ENCODE measurements at regions not wholly inside any gene's neighbourhood (a gene's known extent, or its start where the extent isn't known, plus 50 kb on each side); places are given as distances from the start of the nearest gene placed in this dataset.

DNA sequence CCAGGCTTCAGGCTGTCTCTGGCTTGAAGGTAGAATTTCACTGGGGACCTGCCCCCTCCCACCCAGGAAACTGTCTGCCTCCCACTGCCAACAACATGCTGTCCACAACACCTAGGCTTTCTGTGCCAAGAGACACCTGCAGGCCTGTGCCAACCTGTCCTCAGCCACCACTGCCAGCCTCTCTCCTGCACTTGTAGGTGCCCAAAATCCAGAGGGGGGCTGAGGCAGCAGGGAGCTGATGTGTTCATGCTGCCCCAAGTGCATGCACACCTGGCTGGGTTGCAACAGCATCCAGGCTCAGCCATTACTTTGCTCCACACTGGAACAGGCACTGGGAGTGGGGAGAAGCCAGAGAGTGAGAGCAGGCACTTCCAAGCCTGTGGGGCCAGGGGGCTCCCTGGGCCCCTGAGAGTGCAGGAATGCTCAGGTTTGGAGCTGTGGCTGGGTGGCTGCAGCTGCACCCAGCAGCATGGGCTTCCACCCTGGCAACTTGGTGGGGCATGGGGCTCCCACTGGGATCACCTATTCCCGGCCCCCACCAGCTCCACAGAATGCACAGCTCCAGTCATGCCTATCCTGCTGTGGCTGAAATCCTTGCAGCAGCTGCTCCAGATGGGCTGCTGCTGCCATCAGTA is 218.1 kb upstream of the OBI1 start:
- no peak for TF ChIP-seq KDM4A (IDR thresholded peaks at IDR 0.05; ENCODE audit: low read depth, low read length, severe bottlenecking)
- no peak for TF ChIP-seq BRCA1 (IDR thresholded peaks at IDR 0.05; ENCODE audit: low read depth, low read length)
- no peak for TF ChIP-seq CHD2 (IDR thresholded peaks at IDR 0.05; ENCODE audit: low read length)
- no peak for TF ChIP-seq TCF12 (IDR thresholded peaks at IDR 0.05; ENCODE audit: low read depth, low read length)
- Histone ChIP-seq H3K14ac (ENCODE audit: insufficient read length) (no peak overlapping the region), H3K4me2 (ENCODE audit: insufficient read depth in 1 of 2, low read depth in 2 of 2, low read length in 2 of 2) (no peak overlapping the region), H3K4ac (replicated peaks; ENCODE audit: insufficient read length, low read depth, low read length) (no peak overlapping the region), H4K5ac (ENCODE audit: insufficient read length, low read depth, low read length) (no peak overlapping the region), H2BK15ac (ENCODE audit: low read length) (no peak overlapping the region), H2BK120ac (replicated peaks; ENCODE audit: low read depth, low read length) (no peak overlapping the region), H3K23me2 (ENCODE audit: low read depth, low read length) (no peaks in the 10 kb centered on the region), H3K4me3 (ENCODE audit: extremely low read depth in 1 of 4, insufficient read depth in 2 of 4, low read depth in 3 of 4, low read length in 4 of 4) (no peak overlapping the region), H4K8ac (ENCODE audit: extremely low read depth, insufficient read depth, low read length) (no peak overlapping the region; the same call in none of the 2 replicates), H3K27ac (ENCODE audit: low read depth, low read length) (no peak overlapping the region), H3K9ac (replicated peaks in 1 of 4; ENCODE audit: extremely low read depth in 1 of 4, low read depth in 3 of 4, low read length in 3 of 4) (no peak overlapping the region; a peak in 1 of 7 replicates), H3K79me2 (ENCODE audit: control insufficient read depth in 1 of 2, insufficient read depth in 2 of 2, low read length in 2 of 2) (no peaks in the 10 kb centered on the region), H2AK5ac (ENCODE audit: low read depth, low read length) (no peak overlapping the region), H2AFZ (ENCODE audit: low read length) (no peak overlapping the region), H2BK20ac (ENCODE audit: low read length) (no peak overlapping the region), H3K79me1 (ENCODE audit: low read depth, low read length) (no peaks in the 10 kb centered on the region), H4K20me1 (replicated peaks in 1 of 2; ENCODE audit: control insufficient read depth in 1 of 2, insufficient read depth in 2 of 2, low read length in 2 of 2) (no peaks in the 10 kb centered on the region), H3K4me1 (replicated peaks in 1 of 4; ENCODE audit: control insufficient read depth in 3 of 4, insufficient read depth in 4 of 4, low read length in 3 of 4) (no peaks in the 10 kb centered on the region), H3K27me3 (replicated peaks in 1 of 4; ENCODE audit: control insufficient read depth in 3 of 4, extremely low read depth in 1 of 4, insufficient read depth in 3 of 4, low read length in 3 of 4) (no peaks in the 10 kb centered on the region), H2BK12ac (ENCODE audit: low read depth, low read length) (no peak overlapping the region), H3K56ac (replicated peaks; ENCODE audit: insufficient read length, low read depth, low read length) (no peak overlapping the region), H3K36me3 (ENCODE audit: control insufficient read depth in 2 of 4, insufficient read depth in 4 of 4, low read length in 3 of 4) (no peaks in the 10 kb centered on the region), H4K91ac (replicated peaks; ENCODE audit: insufficient read length, low read length) (no peak overlapping the region), H3K18ac (ENCODE audit: extremely low read depth, low read length) (no peak overlapping the region), H2BK5ac (ENCODE audit: low read depth, low read length) (no peak overlapping the region), H3K23ac (ENCODE audit: insufficient read length) (no peak overlapping the region), H3K9me3 (ENCODE audit: insufficient read depth in 2 of 2, low read depth in 1 of 2, low read length in 1 of 2) (0 out of 4 replicates have a peak, but pooled peaks cover 0 to 2% of the 10 kb centered on the region in 2 experiments)
- FAIRE-seq = no peak
- WGBS, 2 experiments (ENCODE audit: extremely low coverage in 1 of 2, insufficient coverage in 1 of 2, insufficient read length in 1 of 2, insufficient replicate concordance in 2 of 2, low coverage in 1 of 2, low lambda C conversion rate in 2 of 2, missing lambda C conversion rate in 1 of 2) = 75% methylated on average over 1 of the region's 1 CpG; no CpG with 5 or more reads in 1 of the 2 experiments
- ChIA-PET CTCF (ENCODE audit: partially characterized antibody) (interaction anchor here (0.6 to 3.0 kb wide), 12 partner anchors 8 to 547 kb away, joined by 3 to 20 read pairs (median 3); no protein-coding TSS in a partner anchor), POLR2A (ENCODE audit: partially characterized antibody) (no interaction called here)
- no peak for DNase-seq (ENCODE audit: low read depth in 1 of 2, low spot score in 2 of 2)

All from H1 (cell line).